T-cell (primary cell): ENCODE measurements at regions not wholly inside any gene's neighbourhood (a gene's known extent, or its start where the extent isn't known, plus 50 kb on each side); places are given as distances from the start of the nearest gene placed in this dataset.
A peak's percentile ranks its signal among the peaks of the same experiment; 100 is the strongest.

Source experiments
- ATAC-seq, 4 experiments: fragments of 200-7000 bp in 3 of 4; fragments of 150-1000 bp in 1 of 4; cut with Tn5 transposase; replicated peaks in 1 of 4; 1 replicate in 3 of 4; 2 replicates in 1 of 4; pipeline ENCODE4 v1.10.0; 2021; ENCODE audit warnings: moderate library complexity in 3 of 4, mild to moderate bottlenecking in 2 of 4, moderate number of reproducible peaks in 1 of 4
- CTCF ChIA-PET, 2 donors: fragments of 300-600 bp; sonication (Branson Sonifier 250); formaldehyde crosslinking; loops; one replicate each; lab custom pipeline; 2022; ENCODE audit warnings: antibody characterized with exemption in 2 of 2; lab: Charles Lee
- POLR2A ChIA-PET, 2 donors: fragments of 300-600 bp; sonication (Branson Sonifier 250); formaldehyde crosslinking; loops; one replicate each; lab custom pipeline; 2022; ENCODE audit warnings: antibody characterized with exemption in 2 of 2; lab: Charles Lee
- DNase-seq, 35 experiments: peaks; one replicate each; pipeline versions ENCODE4 v3.0.0 to v3.0.0-alpha.2; 2013 to 2023
- H3K27ac ChIP-seq: one replicate; pipeline ENCODE4 v1.5.1; 2013; ENCODE audit warnings: low read length
- H3K27me3 ChIP-seq, 2 experiments: replicated peaks in 1 of 2; 1 replicate in 1 of 2; 2 replicates in 1 of 2; pipeline versions ENCODE4 v1.6.1 to v1.7.0; 2013; ENCODE audit warnings: low read length in 1 of 2, mixed read lengths in 1 of 2; ENCODE audit not compliant: control insufficient read depth in 2 of 2, insufficient read depth in 2 of 2; ENCODE audit errors: extremely low read depth in 1 of 2
- H3K36me3 ChIP-seq, 2 donors: 1 replicate in 1 of 2; 2 replicates in 1 of 2; pipeline versions ENCODE4 v1.6.1 to v1.7.0; 2013; ENCODE audit warnings: low read length in 1 of 2; ENCODE audit not compliant: control insufficient read depth in 2 of 2, insufficient read depth in 1 of 2; ENCODE audit errors: extremely low read depth in 1 of 2
- H3K4me1 ChIP-seq, 2 experiments: 1 replicate in 1 of 2; 2 replicates in 1 of 2; pipeline versions ENCODE4 v1.6.1 to v1.7.0; 2013; ENCODE audit warnings: low read length in 2 of 2, mixed read lengths in 1 of 2; ENCODE audit not compliant: insufficient read depth in 2 of 2, control insufficient read depth in 1 of 2; ENCODE audit errors: extremely low read depth in 1 of 2
- H3K4me3 ChIP-seq, 2 donors: 1 replicate in 1 of 2; 2 replicates in 1 of 2; pipeline versions ENCODE4 v1.5.1 to v1.7.0; 2013; ENCODE audit warnings: mild to moderate bottlenecking in 2 of 2, low read length in 1 of 2, moderate library complexity in 1 of 2; ENCODE audit not compliant: control insufficient read depth in 1 of 2; ENCODE audit errors: extremely low read depth in 1 of 2
- H3K9me3 ChIP-seq: 2 replicates; pipeline ENCODE4 v1.7.0; 2013
- H3K27ac Mint-ChIP-seq, 2 donors: one replicate each; pipeline ENCODE4 v1.8.0; 2020 to 2021; ENCODE audit warnings: mild to moderate bottlenecking in 2 of 2, mixed read lengths in 2 of 2
- H3K27me3 Mint-ChIP-seq, 2 donors: one replicate each; pipeline ENCODE4 v1.8.0; 2021 to 2022; ENCODE audit warnings: mixed read lengths in 2 of 2
- H3K36me3 Mint-ChIP-seq: one replicate; pipeline ENCODE4 v1.8.0; 2021; ENCODE audit warnings: mixed read lengths
- H3K4me1 Mint-ChIP-seq, 3 donors: one replicate each; pipeline ENCODE4 v1.8.0; 2020 to 2022; ENCODE audit warnings: mixed read lengths in 3 of 3, mild to moderate bottlenecking in 1 of 3
- H3K4me3 Mint-ChIP-seq, 3 donors: one replicate each; pipeline ENCODE4 v1.8.0; 2020 to 2022; ENCODE audit warnings: mild to moderate bottlenecking in 3 of 3, mixed read lengths in 3 of 3, moderate library complexity in 3 of 3
- H3K9me3 Mint-ChIP-seq, 3 donors: one replicate each; pipeline ENCODE4 v1.8.0; 2020 to 2022; ENCODE audit warnings: mixed read lengths in 3 of 3
- WGBS: methylation state at CpG from one replicate; pipeline ENCODE4 v1.1.5; 2013; ENCODE audit warnings: missing lambda C conversion rate; ENCODE audit not compliant: insufficient coverage; 5-methylcytosine and 5-hydroxymethylcytosine counted together

DNA sequence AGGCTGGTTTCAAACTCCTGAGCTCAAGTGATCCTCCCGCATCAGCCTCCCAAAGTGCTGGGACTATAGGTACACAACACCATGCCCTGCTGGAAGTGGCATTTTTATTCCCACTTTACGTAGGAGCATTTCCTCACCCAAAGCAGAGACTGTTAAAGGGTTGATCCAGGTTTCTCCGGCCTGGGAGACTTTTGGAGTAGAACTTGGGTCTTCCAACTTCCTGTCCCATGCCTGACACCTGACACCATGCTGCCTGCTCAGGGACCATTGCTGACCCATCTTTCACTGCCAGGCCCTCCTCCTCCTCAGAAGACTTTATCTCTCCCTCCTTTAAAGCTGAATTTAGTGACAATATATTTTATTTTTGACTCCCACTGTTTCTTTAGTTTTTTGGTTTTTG is 302.0 kb upstream of the LYZL1 start:
- Mint-ChIP-seq H3K36me3 (no peaks in the 10 kb centered on the region), H3K27ac (no peak overlapping the region), H3K9me3 (no peaks in the 10 kb centered on the region), H3K4me3 (no peak overlapping the region), H3K4me1 (no peaks in the 10 kb centered on the region), H3K27me3 (peaks cover 5 to 8% of the 10 kb centered on the region in 2 donors)
- WGBS: 100% methylated on average over 1 of the region's 3 CpGs
- no peak for DNase-seq
- H3K27ac ChIP-seq: no peak overlapping the region
- POLR2A ChIA-PET: interaction anchor here in 1 of 2 donors (0.6 kb wide), 1 partner anchor 118 kb away, joined by 7 read pairs; no protein-coding TSS in a partner anchor
- H3K36me3 ChIP-seq: no peaks in the 10 kb centered on the region
- no peaks in the 10 kb centered on the region for H3K4me1 ChIP-seq
- no peak for ATAC-seq
- peaks cover 0 to 5% of the 10 kb centered on the region in 2 experiments for H3K27me3 ChIP-seq
- CTCF ChIA-PET: interaction anchor here in 1 of 2 donors (0.6 kb wide), 1 partner anchor 323 kb away, joined by 3 read pairs; no protein-coding TSS in a partner anchor
- H3K4me3 ChIP-seq: no peak overlapping the region
- H3K9me3 ChIP-seq: no peaks in the 10 kb centered on the region

DNA sequence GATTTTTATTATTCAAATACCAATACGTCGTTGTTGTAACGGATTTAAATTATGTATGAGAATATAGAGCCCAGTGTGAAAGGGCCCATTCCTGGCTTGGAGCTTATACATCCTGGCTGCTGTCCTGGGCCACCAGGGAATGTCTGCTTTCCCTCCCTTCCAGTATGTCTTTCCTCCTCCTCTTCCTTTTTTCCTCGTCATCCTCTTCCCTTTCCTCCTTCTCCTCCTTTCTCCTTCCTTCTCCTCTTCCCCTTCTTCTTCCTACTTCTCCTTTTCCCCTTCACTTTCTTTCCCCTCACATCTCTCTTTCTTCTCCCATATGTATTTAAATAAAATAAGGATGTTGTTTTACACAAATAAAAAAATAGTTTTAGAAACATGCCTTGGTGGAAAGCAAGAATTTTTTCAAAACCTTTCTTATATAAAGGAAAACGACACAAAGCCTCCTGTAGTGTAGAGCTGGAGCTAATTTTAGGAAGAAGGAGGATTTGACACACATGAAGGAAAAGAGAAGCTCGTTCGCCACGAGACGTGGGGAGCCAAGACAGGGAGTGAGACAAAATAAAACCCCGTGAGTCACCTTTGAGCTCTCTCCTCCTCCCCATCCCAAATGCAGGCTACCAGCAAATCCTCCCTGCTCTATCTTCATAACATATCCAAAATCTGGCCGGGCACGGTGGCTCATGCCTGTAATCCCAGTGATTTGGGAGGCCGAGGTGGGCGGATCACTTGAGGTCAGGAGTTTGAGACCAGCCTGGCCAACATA is 301.1 kb upstream of the LYZL1 start:
- H3K36me3 ChIP-seq: no peaks in the 10 kb centered on the region
- H3K4me1 ChIP-seq: no peaks in the 10 kb centered on the region
- ChIA-PET POLR2A (no interaction called here), CTCF (no interaction called here)
- no peaks in the 10 kb centered on the region for H3K36me3 Mint-ChIP-seq
- no CpG with 5 or more reads among the region's 14 CpGs for WGBS
- DNase-seq: no peak
- H3K27me3 Mint-ChIP-seq: peaks cover 5 to 8% of the 10 kb centered on the region in 2 donors
- no peaks in the 10 kb centered on the region for H3K4me1 Mint-ChIP-seq
- H3K27ac Mint-ChIP-seq: no peak overlapping the region
- no peak for ATAC-seq
- no peak overlapping the region for H3K4me3 ChIP-seq
- H3K9me3 ChIP-seq: no peaks in the 10 kb centered on the region
- H3K27me3 ChIP-seq: peaks cover 0 to 5% of the 10 kb centered on the region in 2 experiments
- H3K27ac ChIP-seq: no peak overlapping the region
- no peaks in the 10 kb centered on the region for H3K9me3 Mint-ChIP-seq
- H3K4me3 Mint-ChIP-seq: no peak overlapping the region

DNA sequence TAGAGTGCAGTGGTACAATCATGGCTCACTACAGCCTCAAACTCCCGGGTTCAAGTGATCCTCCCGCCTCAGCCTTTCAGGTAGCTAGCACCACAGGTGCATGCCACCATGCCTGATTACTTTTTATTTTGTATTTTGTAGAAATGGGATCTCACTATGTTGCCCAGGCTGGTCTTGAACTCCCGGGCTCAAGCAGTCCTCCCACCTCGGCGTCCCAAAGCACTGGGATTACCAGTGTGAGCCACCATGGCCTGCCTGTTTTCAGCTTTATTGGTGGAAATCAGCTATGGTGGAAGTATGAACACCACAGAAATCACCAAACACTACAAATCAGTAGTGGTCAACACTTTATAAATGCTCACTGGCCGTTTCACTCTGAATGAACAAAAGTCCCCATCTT is 299.9 kb upstream of the LYZL1 start:
- CTCF ChIA-PET: no interaction called here
- POLR2A ChIA-PET: interaction anchor here in 1 of 2 donors (0.6 kb wide), 1 partner anchor 325 kb away, joined by 6 read pairs; no protein-coding TSS in a partner anchor
- H3K4me1 ChIP-seq: no peaks in the 10 kb centered on the region
- DNase-seq (no peak), ATAC-seq (no peak)
- Mint-ChIP-seq H3K4me3 (no peak overlapping the region), H3K27ac (no peak overlapping the region), H3K4me1 (no peaks in the 10 kb centered on the region), H3K36me3 (no peaks in the 10 kb centered on the region), H3K9me3 (no peaks in the 10 kb centered on the region), H3K27me3 (peaks cover 5 to 8% of the 10 kb centered on the region in 2 donors)
- H3K9me3 ChIP-seq: no peaks in the 10 kb centered on the region
- H3K27me3 ChIP-seq: peaks cover 0 to 5% of the 10 kb centered on the region in 2 experiments
- WGBS: 90% methylated on average over 2 of the region's 6 CpGs
- H3K4me3 ChIP-seq: no peak overlapping the region
- H3K27ac ChIP-seq: no peak overlapping the region
- H3K36me3 ChIP-seq: no peaks in the 10 kb centered on the region

DNA sequence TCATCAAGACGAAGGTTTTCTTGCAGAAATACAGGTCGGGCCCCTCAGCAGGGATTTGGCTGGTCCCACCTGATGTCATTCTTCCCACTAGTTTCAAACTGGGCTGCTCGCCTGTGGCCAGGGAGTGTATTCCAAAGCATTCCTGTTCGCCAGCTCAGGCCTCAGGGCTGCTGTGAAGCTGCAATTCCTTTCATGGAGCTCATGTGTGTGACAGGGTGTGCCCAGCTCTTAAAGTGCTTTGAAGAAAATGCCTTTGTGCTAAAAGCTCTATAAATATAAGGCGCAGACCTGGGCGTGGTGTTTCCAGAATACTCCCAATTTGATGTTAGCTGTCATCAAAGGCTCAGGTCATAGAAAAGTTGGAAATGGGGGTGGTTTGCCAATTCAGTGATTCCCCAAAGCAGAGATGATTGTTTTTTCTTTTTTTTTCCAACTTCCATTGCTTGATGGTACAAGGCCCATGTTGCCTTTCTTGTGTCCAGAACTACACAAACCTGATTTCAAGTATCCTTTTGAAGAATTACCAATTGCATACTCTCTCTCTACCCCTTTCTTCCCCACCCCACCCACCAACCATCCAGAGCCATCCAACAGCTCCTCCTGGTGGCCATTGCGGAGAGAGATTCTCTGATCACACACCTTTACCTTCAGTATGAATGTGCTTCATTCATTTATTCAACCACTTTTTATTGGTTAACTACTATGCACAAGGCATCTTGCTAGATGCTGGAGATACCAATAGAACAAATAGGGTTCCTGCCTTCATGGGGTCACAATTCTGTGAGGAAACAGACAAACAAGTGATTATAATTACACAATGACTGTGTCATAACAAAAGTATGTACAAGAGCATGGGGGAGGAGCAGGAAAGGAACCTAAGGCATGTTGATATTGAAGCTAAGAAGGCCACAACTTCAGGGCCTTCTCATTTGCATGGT is 297.3 kb upstream of the LYZL1 start:
- H3K4me1 ChIP-seq: no peaks in the 10 kb centered on the region
- 88% methylated on average over 5 of the region's 7 CpGs for WGBS
- H3K4me1 Mint-ChIP-seq: no peaks in the 10 kb centered on the region
- CTCF ChIA-PET: interaction anchor here (0.5 to 1.4 kb wide), 3 partner anchors 327 to 928 kb away, joined by 6 to 12 read pairs (median 8); no protein-coding TSS in a partner anchor
- H3K4me3 ChIP-seq: no peak overlapping the region
- H3K36me3 ChIP-seq: no peaks in the 10 kb centered on the region
- ATAC-seq: peak in 2 of 4 experiments; percentile 30 to 39
- DNase-seq: peak in 20 of 35 experiments; percentile 3 to 48 (median 13)
- no peaks in the 10 kb centered on the region for H3K9me3 Mint-ChIP-seq
- H3K9me3 ChIP-seq: no peaks in the 10 kb centered on the region
- H3K27ac Mint-ChIP-seq: no peak overlapping the region
- POLR2A ChIA-PET: no interaction called here
- H3K27ac ChIP-seq: no peak overlapping the region
- H3K4me3 Mint-ChIP-seq: no peak overlapping the region
- H3K36me3 Mint-ChIP-seq: no peaks in the 10 kb centered on the region
- peaks cover 8 to 10% of the 10 kb centered on the region in 2 donors for H3K27me3 Mint-ChIP-seq
- peaks cover 0 to 5% of the 10 kb centered on the region in 2 experiments for H3K27me3 ChIP-seq

DNA sequence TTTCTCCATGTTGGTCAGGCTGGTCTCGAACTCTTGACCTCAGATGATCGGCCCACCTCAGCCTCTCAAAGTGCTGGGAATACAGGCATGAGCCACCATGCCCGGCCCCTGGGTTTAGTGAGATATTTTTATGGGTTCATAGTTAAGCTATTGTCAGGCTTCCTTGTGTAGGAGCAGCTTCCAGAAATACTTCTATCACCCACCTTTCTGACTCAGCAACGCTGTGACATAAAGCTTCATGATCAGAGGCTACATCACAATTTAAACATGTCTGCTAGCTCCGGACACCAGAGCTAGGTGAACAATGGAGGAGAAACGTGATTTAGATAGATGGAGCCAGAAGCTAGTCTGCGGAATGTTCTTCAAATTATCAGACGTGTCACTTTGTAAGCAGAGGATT is 295.8 kb upstream of the LYZL1 start:
- no peak overlapping the region for H3K4me3 ChIP-seq
- H3K36me3 ChIP-seq: no peaks in the 10 kb centered on the region
- CTCF ChIA-PET: interaction anchor here in 1 of 2 donors (0.6 kb wide), 1 partner anchor 93 kb away, joined by 3 read pairs; no protein-coding TSS in a partner anchor
- no peaks in the 10 kb centered on the region for H3K4me1 ChIP-seq
- POLR2A ChIA-PET: interaction anchor here in 1 of 2 donors (0.6 kb wide), 1 partner anchor 1395 kb away, joined by 4 read pairs; no protein-coding TSS in a partner anchor
- peaks cover 0 to 3% of the 10 kb centered on the region in 2 experiments for H3K27me3 ChIP-seq
- H3K9me3 ChIP-seq: no peaks in the 10 kb centered on the region
- no peaks in the 10 kb centered on the region for H3K4me1 Mint-ChIP-seq
- H3K36me3 Mint-ChIP-seq: no peaks in the 10 kb centered on the region
- 70% methylated on average over 2 of the region's 8 CpGs for WGBS
- ATAC-seq (no peak), DNase-seq (no peak)
- no peak overlapping the region for H3K4me3 Mint-ChIP-seq
- H3K27me3 Mint-ChIP-seq: peaks cover 8 to 10% of the 10 kb centered on the region in 2 donors
- no peak overlapping the region for H3K27ac ChIP-seq
- H3K27ac Mint-ChIP-seq: no peak overlapping the region
- H3K9me3 Mint-ChIP-seq: no peaks in the 10 kb centered on the region

DNA sequence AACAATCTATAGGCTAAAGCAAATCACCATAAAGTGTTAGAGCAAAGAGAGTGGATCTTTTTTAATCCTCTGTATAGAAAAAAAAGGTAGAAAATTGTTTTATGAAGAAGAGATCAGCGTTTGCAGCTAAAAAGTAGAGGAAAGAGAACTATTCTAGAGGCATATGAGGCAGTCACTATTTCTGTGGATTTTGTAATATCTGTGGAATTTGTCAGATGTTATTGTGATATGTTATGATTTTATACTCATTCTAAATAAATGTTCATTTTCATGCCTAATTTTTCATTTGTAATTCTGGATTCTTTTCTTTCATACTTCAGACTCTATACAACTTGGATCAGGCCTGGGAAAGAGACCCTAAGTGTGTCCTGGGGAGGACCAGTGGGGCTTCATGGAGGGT is 295.0 kb upstream of the LYZL1 start:
- H3K4me1 ChIP-seq: no peaks in the 10 kb centered on the region
- H3K27ac ChIP-seq: no peak overlapping the region
- CTCF ChIA-PET: no interaction called here
- H3K4me1 Mint-ChIP-seq: no peaks in the 10 kb centered on the region
- H3K27me3 Mint-ChIP-seq: peaks cover 6 to 8% of the 10 kb centered on the region in 2 donors
- DNase-seq: no peak
- no peak for ATAC-seq
- no peaks in the 10 kb centered on the region for H3K9me3 ChIP-seq
- no peaks in the 10 kb centered on the region for H3K36me3 ChIP-seq
- H3K9me3 Mint-ChIP-seq: no peaks in the 10 kb centered on the region
- no peaks in the 10 kb centered on the region for H3K36me3 Mint-ChIP-seq
- no peak overlapping the region for H3K27ac Mint-ChIP-seq
- POLR2A ChIA-PET: no interaction called here
- H3K27me3 ChIP-seq: peaks cover 0 to 2% of the 10 kb centered on the region in 2 experiments
- no peak overlapping the region for H3K4me3 ChIP-seq
- 60% methylated on average over 1 of the region's 1 CpG for WGBS
- H3K4me3 Mint-ChIP-seq: no peak overlapping the region
